SH-SY5Y (cell line): ENCODE measurements at regions not wholly inside any gene's neighbourhood (a gene's known extent, or its start where the extent isn't known, plus 50 kb on each side); places are given as distances from the start of the nearest gene placed in this dataset.

ENCODE experiments used
- GATA2 ChIP-seq: IDR thresholded peaks from 2 replicates; pipeline ENCODE4 v1.6.1; 2011; ENCODE audit warnings: mild to moderate bottlenecking, low read depth, low read length
- GATA3 ChIP-seq: IDR thresholded peaks from 2 replicates; pipeline ENCODE4 v1.6.1; 2011; ENCODE audit warnings: low read depth, mild to moderate bottlenecking, low read length, moderate library complexity

- no peak for TF ChIP-seq GATA2
- no peak for TF ChIP-seq GATA3
These were observed 190.0 kb upstream of the ZWINT start for GRCh38 chr10:56551037-56551436.
